ENCODE measurements at regions not wholly inside any gene's neighbourhood (a gene's known extent, or its start where the extent isn't known, plus 50 kb on each side); places are given as distances from the start of the nearest gene placed in this dataset.

DNA sequence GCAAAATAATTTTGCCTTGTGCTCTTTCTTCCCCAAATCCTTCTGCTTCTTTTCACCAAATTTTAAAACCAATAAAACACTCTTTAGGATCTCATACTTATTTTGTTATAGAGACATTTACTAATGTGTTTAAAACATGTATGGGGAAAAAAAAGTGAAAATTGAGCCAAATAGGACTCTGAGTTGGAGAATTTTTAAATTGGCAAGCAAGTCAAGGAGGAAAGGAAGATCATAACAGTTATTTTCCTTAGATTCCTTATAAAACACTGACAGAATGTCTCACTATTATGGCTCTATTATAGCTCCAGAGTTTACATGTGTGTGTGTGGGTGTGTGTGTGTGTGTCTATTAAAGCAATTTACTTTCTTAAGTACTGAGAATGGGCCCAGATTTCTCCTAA lies 220.5 kb downstream of the SLC6A15 start:
- TF ChIP-seq YY1 (IDR thresholded peaks at IDR 0.05) (no peak), CTCF (IDR thresholded peaks at IDR 0.05; ENCODE audit: low read depth, low read length, missing input control) (no peak), RAD21 (IDR thresholded peaks at IDR 0.05) (no peak), JUND (IDR thresholded peaks at IDR 0.05) (no peak), SP1 (IDR thresholded peaks at IDR 0.05) (no peak), RXRA (IDR thresholded peaks at IDR 0.05) (no peak)
